ENCODE measurements at regions not wholly inside any gene's neighbourhood (a gene's known extent, or its start where the extent isn't known, plus 50 kb on each side); places are given as distances from the start of the nearest gene placed in this dataset.

DNA sequence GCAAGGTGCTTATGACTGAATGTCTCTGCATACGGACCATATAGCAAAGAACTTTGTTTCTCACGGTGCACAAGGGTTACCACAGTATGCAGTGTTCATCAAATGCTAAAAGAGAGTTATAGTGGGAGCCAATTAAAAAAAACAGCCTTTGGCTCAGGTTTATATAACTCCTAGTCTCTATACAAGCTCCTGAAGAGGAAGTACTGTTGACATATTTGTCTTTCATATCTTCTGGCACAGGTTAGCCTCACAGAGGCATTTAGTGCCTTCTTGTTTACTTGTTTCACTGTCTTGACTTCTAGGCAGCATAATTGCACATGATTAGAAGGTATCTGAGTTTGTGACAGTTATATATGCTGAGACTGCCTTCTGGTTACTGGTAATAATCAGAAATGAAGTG lies 158.8 kb upstream of the FAM47C start:
- TF ChIP-seq, protein P1, sequence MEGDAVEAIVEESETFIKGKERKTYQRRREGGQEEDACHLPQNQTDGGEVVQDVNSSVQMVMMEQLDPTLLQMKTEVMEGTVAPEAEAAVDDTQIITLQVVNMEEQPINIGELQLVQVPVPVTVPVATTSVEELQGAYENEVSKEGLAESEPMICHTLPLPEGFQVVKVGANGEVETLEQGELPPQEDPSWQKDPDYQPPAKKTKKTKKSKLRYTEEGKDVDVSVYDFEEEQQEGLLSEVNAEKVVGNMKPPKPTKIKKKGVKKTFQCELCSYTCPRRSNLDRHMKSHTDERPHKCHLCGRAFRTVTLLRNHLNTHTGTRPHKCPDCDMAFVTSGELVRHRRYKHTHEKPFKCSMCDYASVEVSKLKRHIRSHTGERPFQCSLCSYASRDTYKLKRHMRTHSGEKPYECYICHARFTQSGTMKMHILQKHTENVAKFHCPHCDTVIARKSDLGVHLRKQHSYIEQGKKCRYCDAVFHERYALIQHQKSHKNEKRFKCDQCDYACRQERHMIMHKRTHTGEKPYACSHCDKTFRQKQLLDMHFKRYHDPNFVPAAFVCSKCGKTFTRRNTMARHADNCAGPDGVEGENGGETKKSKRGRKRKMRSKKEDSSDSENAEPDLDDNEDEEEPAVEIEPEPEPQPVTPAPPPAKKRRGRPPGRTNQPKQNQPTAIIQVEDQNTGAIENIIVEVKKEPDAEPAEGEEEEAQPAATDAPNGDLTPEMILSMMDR (IDR thresholded peaks at IDR 0.05) = no peak
- TF ChIP-seq EZH2 (IDR thresholded peaks at IDR 0.05; ENCODE audit: borderline replicate concordance, insufficient read depth, low read depth, low read length, poor library complexity, severe bottlenecking) = no peak

All from B cell (primary cell).